HEK293 (cell line): ENCODE measurements at regions not wholly inside any gene's neighbourhood (a gene's known extent, or its start where the extent isn't known, plus 50 kb on each side); places are given as distances from the start of the nearest gene placed in this dataset.

Experiments
- CTCF ChIA-PET: fragments of 350-600 bp; formaldehyde crosslinking; extraction: SDS; loops from one replicate; lab custom pipeline; 2021; ENCODE audit warnings: antibody characterized with exemption; lab: Yijun Ruan, JAX
- POLR2A ChIA-PET: fragments of 300-600 bp; formaldehyde crosslinking; extraction: SDS; loops from one replicate; lab custom pipeline; 2020; ENCODE audit warnings: antibody characterized with exemption, inconsistent platforms; lab: Yijun Ruan, JAX
- H3K27ac ChIP-seq: fragments of 200-500 bp; sonication (Bioruptor generic); 2 replicates; pipeline ENCODE4 v1.5.1; 2014; ENCODE audit warnings: low read depth, low read length, control low read depth, inconsistent platforms; ENCODE audit errors: extremely low read depth
- H3K36me3 ChIP-seq, 2 experiments: fragments of 200-500 bp in 1 of 2; sonication (Bioruptor generic) in 1 of 2; 1 replicate in 1 of 2; 2 replicates in 1 of 2; pipeline ENCODE4 v1.5.1; 2014 to 2017; ENCODE audit warnings: inconsistent platforms in 2 of 2, low read length in 2 of 2; ENCODE audit not compliant: control insufficient read depth in 2 of 2, insufficient read depth in 1 of 2
- H3K4me1 ChIP-seq: fragments of 200-500 bp; sonication (Bioruptor generic); 2 replicates; pipeline ENCODE4 v1.5.1; 2014; ENCODE audit warnings: mild to moderate bottlenecking, low read length, inconsistent platforms; ENCODE audit not compliant: control insufficient read depth, insufficient read depth
- H3K4me3 ChIP-seq: 2 replicates; pipeline ENCODE4 v1.5.1; 2011; ENCODE audit warnings: low read depth, mild to moderate bottlenecking, control low read depth, low read length, moderate library complexity
- H3K9me3 ChIP-seq: fragments of 200-500 bp; sonication (Bioruptor generic); 2 replicates; pipeline ENCODE4 v1.5.1; 2014; ENCODE audit warnings: low read depth, low read length, inconsistent platforms; ENCODE audit not compliant: control insufficient read depth, insufficient read depth
- FEZF1 ChIP-seq: fragments of 450-650 bp; formaldehyde crosslinking; IDR thresholded peaks from 2 replicates; pipeline ENCODE4 v1.5.1; 2016; ENCODE audit warnings: missing biosample characterization, missing genetic modification characterization
- GLI4 ChIP-seq: fragments of 450-650 bp; formaldehyde crosslinking; IDR thresholded peaks from 2 replicates; pipeline ENCODE4 v1.5.1; 2016; ENCODE audit warnings: missing biosample characterization, missing genetic modification characterization
- GLIS2 ChIP-seq: fragments of 450-650 bp; formaldehyde crosslinking; IDR thresholded peaks from 2 replicates; pipeline ENCODE4 v1.5.1; 2016; ENCODE audit warnings: missing biosample characterization, missing genetic modification characterization
- KLF7 ChIP-seq: fragments of 450-650 bp; formaldehyde crosslinking; IDR thresholded peaks from 2 replicates; pipeline ENCODE4 v1.5.1; 2016; ENCODE audit warnings: missing biosample characterization, missing genetic modification characterization, borderline replicate concordance
- OVOL3 ChIP-seq: fragments of 450-650 bp; formaldehyde crosslinking; IDR thresholded peaks from 2 replicates; pipeline ENCODE4 v1.5.1; 2016; ENCODE audit warnings: missing biosample characterization, missing genetic modification characterization
- TCF7L2 ChIP-seq: IDR thresholded peaks from 2 replicates; pipeline ENCODE4 v1.6.1; 2011; ENCODE audit warnings: low read depth, mild to moderate bottlenecking, inconsistent platforms, low read length, moderate library complexity, borderline replicate concordance
- YY2 ChIP-seq: fragments of 450-650 bp; formaldehyde crosslinking; IDR thresholded peaks from 2 replicates; pipeline ENCODE4 v1.5.1; 2016; ENCODE audit warnings: missing biosample characterization, missing genetic modification characterization
- ZFP37 ChIP-seq: fragments of 450-650 bp; formaldehyde crosslinking; IDR thresholded peaks from 2 replicates; pipeline ENCODE4 v1.5.1; 2016; ENCODE audit warnings: missing biosample characterization, missing genetic modification characterization
- ZIC2 ChIP-seq: fragments of 450-650 bp; formaldehyde crosslinking; IDR thresholded peaks from 2 replicates; pipeline ENCODE4 v1.5.1; 2016; ENCODE audit warnings: missing biosample characterization, missing genetic modification characterization
- ZNF138 ChIP-seq: fragments of 450-650 bp; formaldehyde crosslinking; IDR thresholded peaks from 2 replicates; pipeline ENCODE4 v1.5.1; 2016; ENCODE audit warnings: missing biosample characterization, missing genetic modification characterization, borderline replicate concordance
- ZNF19 ChIP-seq: fragments of 450-650 bp; formaldehyde crosslinking; IDR thresholded peaks from 2 replicates; pipeline ENCODE4; 2016; ENCODE audit warnings: missing biosample characterization, missing genetic modification characterization, low read depth
- ZNF214 ChIP-seq: fragments of 450-650 bp; formaldehyde crosslinking; IDR thresholded peaks from 2 replicates; pipeline ENCODE4 v1.5.1; 2017; ENCODE audit warnings: missing biosample characterization, mild to moderate bottlenecking, missing genetic modification characterization, borderline replicate concordance
- ZNF223 ChIP-seq: fragments of 450-650 bp; formaldehyde crosslinking; IDR thresholded peaks from 2 replicates; pipeline ENCODE4 v1.5.1; 2016; ENCODE audit warnings: missing biosample characterization, missing genetic modification characterization
- ZNF248 ChIP-seq: fragments of 450-650 bp; formaldehyde crosslinking; IDR thresholded peaks from 2 replicates; pipeline ENCODE4 v1.5.1; 2017; ENCODE audit warnings: missing biosample characterization, missing genetic modification characterization
- ZNF416 ChIP-seq: fragments of 450-650 bp; formaldehyde crosslinking; IDR thresholded peaks from 2 replicates; pipeline ENCODE4 v1.5.1; 2016; ENCODE audit warnings: missing biosample characterization, missing genetic modification characterization
- ZNF423 ChIP-seq: fragments of 450-650 bp; formaldehyde crosslinking; IDR thresholded peaks from 2 replicates; pipeline ENCODE4 v1.5.1; 2016; ENCODE audit warnings: missing biosample characterization, missing genetic modification characterization
- ZNF585B ChIP-seq: fragments of 450-650 bp; formaldehyde crosslinking; IDR thresholded peaks from 2 replicates; pipeline ENCODE4 v1.5.1; 2016; ENCODE audit warnings: missing biosample characterization, missing genetic modification characterization
- ZNF600 ChIP-seq: fragments of 450-650 bp; formaldehyde crosslinking; IDR thresholded peaks from 2 replicates; pipeline ENCODE4 v1.5.1; 2016; ENCODE audit warnings: missing biosample characterization, missing genetic modification characterization
- ZNF629 ChIP-seq: fragments of 450-650 bp; formaldehyde crosslinking; IDR thresholded peaks from 2 replicates; pipeline ENCODE4 v1.5.1; 2017; ENCODE audit warnings: missing biosample characterization, missing genetic modification characterization
- ZNF791 ChIP-seq: fragments of 450-650 bp; formaldehyde crosslinking; IDR thresholded peaks from 2 replicates; pipeline ENCODE4 v1.5.1; 2016; ENCODE audit warnings: missing biosample characterization, missing genetic modification characterization
- ZNF843 ChIP-seq: fragments of 450-650 bp; formaldehyde crosslinking; IDR thresholded peaks from 2 replicates; pipeline ENCODE4 v1.5.1; 2016; ENCODE audit warnings: missing biosample characterization, missing genetic modification characterization
- TF ChIP-seq, protein P1 (sequence below): fragments of 450-650 bp; formaldehyde crosslinking; IDR thresholded peaks from 2 replicates; pipeline ENCODE4 v1.5.1; 2017; ENCODE audit warnings: missing biosample characterization, missing genetic modification characterization
- TF ChIP-seq, protein P2 (sequence below): fragments of 450-650 bp; formaldehyde crosslinking; IDR thresholded peaks from 2 replicates; pipeline ENCODE4 v1.5.1; 2016; ENCODE audit warnings: missing biosample characterization, missing genetic modification characterization
- TF ChIP-seq, protein P3 (sequence below): fragments of 450-650 bp; formaldehyde crosslinking; IDR thresholded peaks from 2 replicates; pipeline ENCODE4 v1.5.1; 2016; ENCODE audit warnings: missing biosample characterization, missing genetic modification characterization
- TF ChIP-seq, protein P4 (sequence below): fragments of 450-650 bp; formaldehyde crosslinking; conservative IDR thresholded peaks from 2 replicates; pipeline ENCODE4 v1.5.1; 2016; ENCODE audit warnings: low read depth, missing biosample characterization, missing genetic modification characterization

DNA sequence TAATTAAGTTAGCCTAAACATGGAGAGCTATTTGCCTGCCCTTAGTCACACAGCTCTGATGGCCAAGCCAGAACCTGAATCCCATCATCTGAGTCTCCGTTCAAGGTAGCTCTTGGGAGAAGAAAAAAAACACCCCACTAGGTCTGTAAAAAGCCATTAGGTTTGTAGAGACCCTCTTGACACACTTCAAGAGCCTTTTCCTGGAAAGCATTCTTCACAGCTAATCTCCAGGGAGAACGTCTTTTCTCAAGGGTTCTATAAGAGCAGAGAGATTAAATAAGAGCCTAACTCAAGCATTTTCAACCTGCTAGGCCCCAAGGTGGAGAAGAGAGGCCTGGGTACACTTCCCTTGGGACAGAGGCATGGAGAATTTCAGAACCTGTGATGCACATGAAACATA, 61.6 kb upstream of the NAV2 start:
- POLR2A ChIA-PET, result no interaction called here
- Histone ChIP-seq H3K36me3 (no peaks in the 10 kb centered on the region), H3K9me3 (no peaks in the 10 kb centered on the region), H3K27ac (no peak overlapping the region), H3K4me1 (no peaks in the 10 kb centered on the region), H3K4me3 (no peak overlapping the region)
- TF ChIP-seq ZNF214 (tag by site-specific recombination), result no peak
- TF ChIP-seq, protein P1, sequence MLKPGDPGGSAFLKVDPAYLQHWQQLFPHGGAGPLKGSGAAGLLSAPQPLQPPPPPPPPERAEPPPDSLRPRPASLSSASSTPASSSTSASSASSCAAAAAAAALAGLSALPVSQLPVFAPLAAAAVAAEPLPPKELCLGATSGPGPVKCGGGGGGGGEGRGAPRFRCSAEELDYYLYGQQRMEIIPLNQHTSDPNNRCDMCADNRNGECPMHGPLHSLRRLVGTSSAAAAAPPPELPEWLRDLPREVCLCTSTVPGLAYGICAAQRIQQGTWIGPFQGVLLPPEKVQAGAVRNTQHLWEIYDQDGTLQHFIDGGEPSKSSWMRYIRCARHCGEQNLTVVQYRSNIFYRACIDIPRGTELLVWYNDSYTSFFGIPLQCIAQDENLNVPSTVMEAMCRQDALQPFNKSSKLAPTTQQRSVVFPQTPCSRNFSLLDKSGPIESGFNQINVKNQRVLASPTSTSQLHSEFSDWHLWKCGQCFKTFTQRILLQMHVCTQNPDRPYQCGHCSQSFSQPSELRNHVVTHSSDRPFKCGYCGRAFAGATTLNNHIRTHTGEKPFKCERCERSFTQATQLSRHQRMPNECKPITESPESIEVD, result no peak
- CTCF ChIA-PET, result no interaction called here

DNA sequence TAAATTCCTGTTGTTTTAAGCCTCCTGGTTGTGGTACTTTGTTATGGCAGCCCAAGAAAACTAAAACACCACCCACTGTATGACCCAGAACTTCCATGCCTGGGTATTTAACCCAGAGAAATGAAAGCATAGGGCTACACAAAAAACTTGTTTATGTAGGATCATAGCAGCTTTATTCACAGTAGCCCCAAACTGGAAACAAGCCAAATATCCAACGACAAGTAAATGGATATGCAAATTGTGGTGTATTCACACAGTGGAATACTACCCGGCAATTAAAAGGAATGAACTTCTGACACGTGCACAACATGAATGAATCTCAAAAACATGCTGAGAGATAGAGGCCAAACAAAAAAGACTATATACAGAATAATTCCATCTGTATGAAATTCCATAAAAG, 62.2 kb upstream of the NAV2 start:
- no peak overlapping the region for H3K4me3 ChIP-seq
- H3K4me1 ChIP-seq, result no peaks in the 10 kb centered on the region
- no peaks in the 10 kb centered on the region for H3K36me3 ChIP-seq
- no peaks in the 10 kb centered on the region for H3K9me3 ChIP-seq
- TF ChIP-seq ZNF423 (no peak), ZNF600 (tag by site-specific recombination) (no peak), ZIC2 (tag by site-specific recombination) (no peak), YY2 (tag by site-specific recombination) (no peak), ZNF138 (tag by site-specific recombination) (no peak), FEZF1 (tag by site-specific recombination) (no peak), ZNF585B (no peak)
- no peak overlapping the region for H3K27ac ChIP-seq
- ChIA-PET CTCF (interaction anchor here (0.7 kb wide), 1 partner anchor 91 kb away, joined by 3 read pairs; no protein-coding TSS in a partner anchor), POLR2A (no interaction called here)

DNA sequence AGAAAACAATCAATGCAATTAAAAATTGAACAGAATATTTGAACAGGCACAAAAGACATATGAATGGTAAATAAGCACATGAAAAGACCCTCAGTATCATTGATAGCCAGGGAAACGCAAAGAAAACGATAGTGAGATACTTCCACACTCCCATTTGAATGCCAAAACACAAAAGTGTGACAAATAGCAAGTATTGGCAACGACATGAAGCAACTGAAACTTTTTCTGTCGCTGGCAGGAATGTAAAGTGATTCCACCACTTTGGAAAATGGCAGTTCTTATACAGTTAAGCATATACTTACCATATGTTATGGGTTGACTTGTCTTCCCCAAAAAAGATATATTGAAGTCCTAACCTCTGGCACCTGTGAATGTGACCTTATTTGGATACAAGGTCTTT, 62.9 kb upstream of the NAV2 start:
- H3K4me3 ChIP-seq, result no peak overlapping the region
- no peaks in the 10 kb centered on the region for H3K4me1 ChIP-seq
- ChIA-PET POLR2A (no interaction called here), CTCF (no interaction called here)
- H3K9me3 ChIP-seq, result no peaks in the 10 kb centered on the region
- no peak overlapping the region for H3K27ac ChIP-seq
- H3K36me3 ChIP-seq, result no peaks in the 10 kb centered on the region
- no peak for TF ChIP-seq ZNF248 (tag by site-specific recombination)
- TF ChIP-seq, protein P2, sequence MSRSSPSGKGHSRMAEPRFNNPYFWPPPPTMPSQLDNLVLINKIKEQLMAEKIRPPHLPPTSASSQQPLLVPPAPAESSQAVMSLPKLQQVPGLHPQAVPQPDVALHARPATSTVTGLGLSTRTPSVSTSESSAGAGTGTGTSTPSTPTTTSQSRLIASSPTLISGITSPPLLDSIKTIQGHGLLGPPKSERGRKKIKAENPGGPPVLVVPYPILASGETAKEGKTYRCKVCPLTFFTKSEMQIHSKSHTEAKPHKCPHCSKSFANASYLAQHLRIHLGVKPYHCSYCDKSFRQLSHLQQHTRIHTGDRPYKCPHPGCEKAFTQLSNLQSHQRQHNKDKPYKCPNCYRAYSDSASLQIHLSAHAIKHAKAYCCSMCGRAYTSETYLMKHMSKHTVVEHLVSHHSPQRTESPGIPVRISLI (tag by site-specific recombination), result no peak
- TF ChIP-seq OVOL3 (tag by site-specific recombination), result no peak
- no peak for TF ChIP-seq ZNF843 (tag by site-specific recombination)
- TF ChIP-seq ZNF791 (tag by site-specific recombination), result no peak
- TF ChIP-seq GLIS2 (tag by site-specific recombination), result no peak
- no peak for TF ChIP-seq ZNF629 (tag by site-specific recombination)
- no peak for TF ChIP-seq TCF7L2
- TF ChIP-seq ZNF19, result no peak
- TF ChIP-seq KLF7 (tag by site-specific recombination), result no peak
- TF ChIP-seq, protein P3, sequence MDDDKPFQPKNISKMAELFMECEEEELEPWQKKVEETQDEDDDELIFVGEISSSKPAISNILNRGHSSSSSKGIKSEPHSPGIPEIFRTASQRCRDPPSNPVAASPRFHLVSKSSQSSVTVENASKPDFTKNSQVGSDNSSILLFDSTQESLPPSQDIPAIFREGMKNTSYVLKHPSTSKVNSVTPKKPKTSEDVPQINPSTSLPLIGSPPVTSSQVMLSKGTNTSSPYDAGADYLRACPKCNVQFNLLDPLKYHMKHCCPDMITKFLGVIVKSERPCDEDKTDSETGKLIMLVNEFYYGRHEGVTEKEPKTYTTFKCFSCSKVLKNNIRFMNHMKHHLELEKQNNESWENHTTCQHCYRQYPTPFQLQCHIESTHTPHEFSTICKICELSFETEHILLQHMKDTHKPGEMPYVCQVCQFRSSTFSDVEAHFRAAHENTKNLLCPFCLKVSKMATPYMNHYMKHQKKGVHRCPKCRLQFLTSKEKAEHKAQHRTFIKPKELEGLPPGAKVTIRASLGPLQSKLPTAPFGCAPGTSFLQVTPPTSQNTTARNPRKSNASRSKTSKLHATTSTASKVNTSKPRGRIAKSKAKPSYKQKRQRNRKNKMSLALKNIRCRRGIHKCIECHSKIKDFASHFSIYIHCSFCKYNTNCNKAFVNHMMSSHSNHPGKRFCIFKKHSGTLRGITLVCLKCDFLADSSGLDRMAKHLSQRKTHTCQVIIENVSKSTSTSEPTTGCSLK (tag by site-specific recombination), result no peak
- TF ChIP-seq ZNF416 (tag by site-specific recombination), result no peak
- no peak for TF ChIP-seq ZFP37
- no peak for TF ChIP-seq GLI4 (tag by site-specific recombination)
- no peak for TF ChIP-seq ZNF223 (tag by site-specific recombination)
- TF ChIP-seq, protein P4, sequence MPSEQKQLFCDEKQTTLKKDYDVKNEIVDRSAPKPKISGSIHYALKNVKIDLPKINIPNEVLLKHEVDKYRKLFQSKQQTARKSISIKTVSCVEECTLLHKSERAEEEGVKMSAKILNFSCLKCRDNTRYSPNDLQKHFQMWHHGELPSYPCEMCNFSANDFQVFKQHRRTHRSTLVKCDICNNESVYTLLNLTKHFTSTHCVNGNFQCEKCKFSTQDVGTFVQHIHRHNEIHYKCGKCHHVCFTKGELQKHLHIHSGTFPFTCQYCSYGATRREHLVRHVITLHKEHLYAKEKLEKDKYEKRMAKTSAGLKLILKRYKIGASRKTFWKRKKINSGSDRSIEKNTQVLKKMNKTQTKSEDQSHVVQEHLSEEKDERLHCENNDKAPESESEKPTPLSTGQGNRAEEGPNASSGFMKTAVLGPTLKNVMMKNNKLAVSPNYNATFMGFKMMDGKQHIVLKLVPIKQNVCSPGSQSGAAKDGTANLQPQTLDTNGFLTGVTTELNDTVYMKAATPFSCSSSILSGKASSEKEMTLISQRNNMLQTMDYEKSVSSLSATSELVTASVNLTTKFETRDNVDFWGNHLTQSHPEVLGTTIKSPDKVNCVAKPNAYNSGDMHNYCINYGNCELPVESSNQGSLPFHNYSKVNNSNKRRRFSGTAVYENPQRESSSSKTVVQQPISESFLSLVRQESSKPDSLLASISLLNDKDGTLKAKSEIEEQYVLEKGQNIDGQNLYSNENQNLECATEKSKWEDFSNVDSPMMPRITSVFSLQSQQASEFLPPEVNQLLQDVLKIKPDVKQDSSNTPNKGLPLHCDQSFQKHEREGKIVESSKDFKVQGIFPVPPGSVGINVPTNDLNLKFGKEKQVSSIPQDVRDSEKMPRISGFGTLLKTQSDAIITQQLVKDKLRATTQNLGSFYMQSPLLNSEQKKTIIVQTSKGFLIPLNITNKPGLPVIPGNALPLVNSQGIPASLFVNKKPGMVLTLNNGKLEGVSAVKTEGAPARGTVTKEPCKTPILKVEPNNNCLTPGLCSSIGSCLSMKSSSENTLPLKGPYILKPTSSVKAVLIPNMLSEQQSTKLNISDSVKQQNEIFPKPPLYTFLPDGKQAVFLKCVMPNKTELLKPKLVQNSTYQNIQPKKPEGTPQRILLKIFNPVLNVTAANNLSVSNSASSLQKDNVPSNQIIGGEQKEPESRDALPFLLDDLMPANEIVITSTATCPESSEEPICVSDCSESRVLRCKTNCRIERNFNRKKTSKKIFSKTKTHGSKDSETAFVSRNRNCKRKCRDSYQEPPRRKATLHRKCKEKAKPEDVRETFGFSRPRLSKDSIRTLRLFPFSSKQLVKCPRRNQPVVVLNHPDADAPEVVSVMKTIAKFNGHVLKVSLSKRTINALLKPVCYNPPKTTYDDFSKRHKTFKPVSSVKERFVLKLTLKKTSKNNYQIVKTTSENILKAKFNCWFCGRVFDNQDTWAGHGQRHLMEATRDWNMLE (tag by site-specific recombination), result no peak
